Loucy (cell line): ENCODE measurements at regions not wholly inside any gene's neighbourhood (a gene's known extent, or its start where the extent isn't known, plus 50 kb on each side); places are given as distances from the start of the nearest gene placed in this dataset.

Experiments used
- H2AFZ ChIP-seq: fragments of 200-600 bp; sonication (generic); 2 replicates; pipeline ENCODE4 v1.6.0; 2016; ENCODE audit warnings: antibody characterized with exemption, mild to moderate bottlenecking, low read length, moderate library complexity
- H3F3A ChIP-seq: fragments of 200-600 bp; 2 replicates; pipeline ENCODE4 v1.6.0; 2016; ENCODE audit warnings: antibody characterized with exemption, low read depth, mild to moderate bottlenecking
- H3K27me3 ChIP-seq: fragments of 200-600 bp; sonication (generic); 2 replicates; pipeline ENCODE4 v1.6.1; 2014; ENCODE audit warnings: low read length, mild to moderate bottlenecking; ENCODE audit not compliant: insufficient read depth, poor library complexity, severe bottlenecking
- H3K36me3 ChIP-seq: fragments of 200-600 bp; sonication (generic); 2 replicates; pipeline ENCODE4 v1.6.1; 2016; ENCODE audit warnings: low read length; ENCODE audit not compliant: insufficient read depth
- H3K4me1 ChIP-seq: fragments of 200-600 bp; sonication (generic); 2 replicates; pipeline ENCODE4 v1.5.1; 2014; ENCODE audit warnings: low read length, mild to moderate bottlenecking; ENCODE audit not compliant: insufficient read depth, poor library complexity, severe bottlenecking
- H3K4me2 ChIP-seq: fragments of 200-600 bp; sonication (generic); 2 replicates; pipeline ENCODE4 v1.6.0; 2014; ENCODE audit warnings: antibody characterized with exemption, low read length, low read depth, mild to moderate bottlenecking; ENCODE audit not compliant: poor library complexity, severe bottlenecking
- H3K4me3 ChIP-seq: fragments of 200-600 bp; sonication (generic); 2 replicates; pipeline ENCODE4 v1.5.1; 2014; ENCODE audit warnings: low read length, mild to moderate bottlenecking, mixed read lengths; ENCODE audit not compliant: poor library complexity, severe bottlenecking
- H3K79me2 ChIP-seq: fragments of 200-600 bp; sonication (generic); 2 replicates; pipeline ENCODE4 v1.6.1; 2014; ENCODE audit warnings: low read length; ENCODE audit not compliant: insufficient read depth
- H3K9ac ChIP-seq: fragments of 200-600 bp; sonication (generic); 2 replicates; pipeline ENCODE4 v1.6.0; 2014; ENCODE audit warnings: mild to moderate bottlenecking, low read depth, low read length, moderate library complexity; ENCODE audit not compliant: poor library complexity, severe bottlenecking
- H3K9me2 ChIP-seq: fragments of 200-600 bp; sonication (generic); replicated peaks from 2 replicates; pipeline ENCODE4 v1.6.1; 2016; ENCODE audit warnings: low read depth, low read length, mixed read lengths
- H3K9me3 ChIP-seq: fragments of 200-600 bp; sonication (generic); 2 replicates; pipeline ENCODE4 v1.6.1; 2014; ENCODE audit warnings: mild to moderate bottlenecking, antibody characterized with exemption, low read length, low read depth; ENCODE audit not compliant: insufficient read depth
- H4K20me1 ChIP-seq: fragments of 200-600 bp; sonication (generic); 2 replicates; pipeline ENCODE4 v1.6.0; 2014; ENCODE audit warnings: antibody characterized with exemption, low read length, mild to moderate bottlenecking; ENCODE audit not compliant: insufficient read depth, poor library complexity, severe bottlenecking
- CTCF ChIP-seq: fragments of 200-600 bp; sonication (generic); conservative IDR thresholded peaks from 2 replicates; pipeline ENCODE4 v1.5.1; 2014; ENCODE audit warnings: mild to moderate bottlenecking, antibody characterized with exemption, low read length
- EZH2phosphoT487 ChIP-seq: fragments of 200-600 bp; IDR thresholded peaks from 2 replicates; pipeline ENCODE4 v1.6.1; 2018; ENCODE audit warnings: antibody characterized with exemption, mild to moderate bottlenecking, moderate library complexity, borderline replicate concordance

- Histone ChIP-seq H3K9me2 (no peaks in the 10 kb centered on the region), H3K9ac (no peak overlapping the region), H3K4me2 (no peak overlapping the region), H4K20me1 (no peaks in the 10 kb centered on the region), H3K4me3 (no peak overlapping the region), H3K4me1 (no peaks in the 10 kb centered on the region), H3K27me3 (no peaks in the 10 kb centered on the region), H3K9me3 (no peaks in the 10 kb centered on the region), H3K36me3 (no peaks in the 10 kb centered on the region), H2AFZ (no peak overlapping the region), H3K79me2 (no peaks in the 10 kb centered on the region), H3F3A (no peaks in the 10 kb centered on the region)
- TF ChIP-seq CTCF (no peak), EZH2phosphoT487 (no peak)
Measured at GRCh38 chr12:97685360-97685759, 222.8 kb downstream of the RMST start.

- Histone ChIP-seq H3K4me2 (no peak overlapping the region), H3K79me2 (no peaks in the 10 kb centered on the region)
Measured at GRCh38 chr12:97701901-97702300, 239.3 kb downstream of the RMST start.

GRCh38 chr12:97711392-97711791 lies 248.8 kb downstream of the RMST start:
- TF ChIP-seq EZH2phosphoT487 (no peak), CTCF (no peak)
- Histone ChIP-seq H3K27me3 (no peaks in the 10 kb centered on the region), H4K20me1 (no peaks in the 10 kb centered on the region), H3K4me1 (no peaks in the 10 kb centered on the region), H3K9ac (no peak overlapping the region), H2AFZ (no peak overlapping the region), H3K36me3 (no peaks in the 10 kb centered on the region), H3K9me3 (no peaks in the 10 kb centered on the region), H3K9me2 (no peaks in the 10 kb centered on the region), H3K4me3 (no peak overlapping the region), H3F3A (no peaks in the 10 kb centered on the region), H3K79me2 (no peaks in the 10 kb centered on the region), H3K4me2 (no peak overlapping the region)

More at GRCh38 chr12:97701901-97702300, 239.3 kb downstream of the RMST start:
- Histone ChIP-seq H3K4me3 (no peak overlapping the region), H3K9me3 (no peaks in the 10 kb centered on the region), H3K27me3 (no peaks in the 10 kb centered on the region), H2AFZ (no peak overlapping the region), H3K36me3 (no peaks in the 10 kb centered on the region), H4K20me1 (no peaks in the 10 kb centered on the region), H3K4me1 (no peaks in the 10 kb centered on the region), H3F3A (no peaks in the 10 kb centered on the region), H3K9ac (no peak overlapping the region), H3K9me2 (no peaks in the 10 kb centered on the region)
- TF ChIP-seq EZH2phosphoT487 (no peak), CTCF (no peak)
